SK-N-MC (cell line): ENCODE measurements at regions not wholly inside any gene's neighbourhood (a gene's known extent, or its start where the extent isn't known, plus 50 kb on each side); places are given as distances from the start of the nearest gene placed in this dataset.

Experiments used
- EZH2 ChIP-seq: fragments of 200-600 bp; sonication (generic); IDR thresholded peaks from one replicate; pipeline ENCODE4 v1.6.1; 2017; ENCODE audit warnings: antibody characterized with exemption
- FOXP2 ChIP-seq: optimal IDR thresholded peaks from 2 replicates; pipeline ENCODE3; 2011; ENCODE audit warnings: mild to moderate bottlenecking, moderate library complexity; ENCODE audit not compliant: insufficient read depth; ENCODE audit errors: extremely low read length, control extremely low read depth
- POLR2AphosphoS5 ChIP-seq: IDR thresholded peaks from 2 replicates; pipeline ENCODE4 v1.6.1; 2012; ENCODE audit warnings: mild to moderate bottlenecking, low read depth, low read length, borderline replicate concordance

GRCh38 chr5:38184627-38185026 is 73.7 kb upstream of the EGFLAM start:
- TF ChIP-seq POLR2AphosphoS5 (no peak), EZH2 (no peak), FOXP2 (no peak)
